Nephron progenitor cell (in vitro differentiated cells): ENCODE measurements at regions not wholly inside any gene's neighbourhood (a gene's known extent, or its start where the extent isn't known, plus 50 kb on each side); places are given as distances from the start of the nearest gene placed in this dataset.

ENCODE experiments used
- DNase-seq: peaks from one replicate; pipeline ENCODE4 v3.0.0; 2021
- H3K27ac Mint-ChIP-seq: 2 replicates; pipeline ENCODE4 v1.8.0; 2021; ENCODE audit warnings: mild to moderate bottlenecking, moderate library complexity, mixed read lengths
- H3K27me3 Mint-ChIP-seq: 2 replicates; pipeline ENCODE4 v1.8.0; 2021; ENCODE audit warnings: mild to moderate bottlenecking, low read depth, mixed read lengths; ENCODE audit not compliant: poor library complexity
- H3K36me3 Mint-ChIP-seq: 2 replicates; pipeline ENCODE4 v1.8.0; 2021; ENCODE audit warnings: low read depth, mixed read lengths
- H3K4me1 Mint-ChIP-seq: 2 replicates; pipeline ENCODE4 v1.8.0; 2021; ENCODE audit warnings: mixed read lengths
- H3K4me3 Mint-ChIP-seq: 2 replicates; pipeline ENCODE4 v1.8.0; 2021; ENCODE audit warnings: mild to moderate bottlenecking, moderate library complexity, mixed read lengths
- H3K9me3 Mint-ChIP-seq: 2 replicates; pipeline ENCODE4 v1.8.0; 2021; ENCODE audit warnings: mild to moderate bottlenecking, moderate library complexity, mixed read lengths
- CTCF ChIP-seq: fragments of 200-600 bp; sonication (generic); IDR thresholded peaks from 2 replicates; pipeline ENCODE4 v1.5.0; 2021; ENCODE audit warnings: antibody characterized with exemption

GRCh38 chr21:25503981-25504380 lies 103.3 kb downstream of the MRPL39 start:
- DNase-seq, result no peak
- no peak overlapping the region for H3K4me3 Mint-ChIP-seq
- no peaks in the 10 kb centered on the region for H3K36me3 Mint-ChIP-seq
- peaks cover 10% of the 10 kb centered on the region for H3K4me1 Mint-ChIP-seq
- H3K9me3 Mint-ChIP-seq, result no peaks in the 10 kb centered on the region
- TF ChIP-seq CTCF, result no peak
- peaks cover 2% of the 10 kb centered on the region for H3K27me3 Mint-ChIP-seq
- H3K27ac Mint-ChIP-seq, result no peak overlapping the region

GRCh38 chr21:25501996-25502665 lies 105.2 kb downstream of the MRPL39 start:
- Mint-ChIP-seq H3K36me3 (no peaks in the 10 kb centered on the region), H3K4me3 (no peak overlapping the region), H3K4me1 (peaks cover 3% of the 10 kb centered on the region), H3K27me3 (peaks cover 2% of the 10 kb centered on the region), H3K27ac (no peak overlapping the region), H3K9me3 (no peaks in the 10 kb centered on the region)
- TF ChIP-seq CTCF, result no peak
- DNase-seq, result no peak

GRCh38 chr21:25501462-25501861 lies 105.8 kb downstream of the MRPL39 start:
- peaks cover 2% of the 10 kb centered on the region for H3K27me3 Mint-ChIP-seq

GRCh38 chr21:25500598-25500997 lies 106.7 kb downstream of the MRPL39 start:
- H3K27me3 Mint-ChIP-seq, result peaks cover 2% of the 10 kb centered on the region

More at GRCh38 chr21:25501462-25501861, 105.8 kb downstream of the MRPL39 start:
- Mint-ChIP-seq H3K36me3 (no peaks in the 10 kb centered on the region), H3K4me3 (no peak overlapping the region), H3K9me3 (no peaks in the 10 kb centered on the region), H3K27ac (no peak overlapping the region), H3K4me1 (peaks cover 8% of the 10 kb centered on the region)
- no peak for DNase-seq
- TF ChIP-seq CTCF, result no peak

GRCh38 chr21:25496825-25497482 lies 110.3 kb downstream of the MRPL39 start:
- H3K27ac Mint-ChIP-seq, result no peak overlapping the region
- peaks cover 2% of the 10 kb centered on the region for H3K27me3 Mint-ChIP-seq
- TF ChIP-seq CTCF, result no peak
- no peak overlapping the region for H3K4me3 Mint-ChIP-seq
- H3K9me3 Mint-ChIP-seq, result no peaks in the 10 kb centered on the region
- H3K36me3 Mint-ChIP-seq, result no peaks in the 10 kb centered on the region
- DNase-seq, result no peak
- H3K4me1 Mint-ChIP-seq, result peaks cover 8% of the 10 kb centered on the region

More at GRCh38 chr21:25500598-25500997, 106.7 kb downstream of the MRPL39 start:
- H3K9me3 Mint-ChIP-seq, result no peaks in the 10 kb centered on the region
- H3K36me3 Mint-ChIP-seq, result no peaks in the 10 kb centered on the region
- H3K27ac Mint-ChIP-seq, result no peak overlapping the region
- no peak overlapping the region for H3K4me3 Mint-ChIP-seq
- DNase-seq, result no peak
- no peak for TF ChIP-seq CTCF
- peaks cover 8% of the 10 kb centered on the region for H3K4me1 Mint-ChIP-seq

GRCh38 chr21:25494804-25495203 lies 112.5 kb downstream of the MRPL39 start:
- DNase-seq, result no peak
- Mint-ChIP-seq H3K27me3 (peaks cover 2% of the 10 kb centered on the region), H3K27ac (no peak overlapping the region), H3K4me1 (peaks cover 8% of the 10 kb centered on the region), H3K9me3 (no peaks in the 10 kb centered on the region), H3K36me3 (no peaks in the 10 kb centered on the region), H3K4me3 (no peak overlapping the region)
- TF ChIP-seq CTCF, result no peak
